CD4-positive, alpha-beta T cell treated with Interferon alpha-2 for 1 hour (primary cell): ENCODE measurements at regions not wholly inside any gene's neighbourhood (a gene's known extent, or its start where the extent isn't known, plus 50 kb on each side); places are given as distances from the start of the nearest gene placed in this dataset.

Source experiments
- DNase-seq, 2 donors: peaks; one replicate each; pipeline ENCODE4 v3.0.0-alpha.2; 2020 to 2022

DNA sequence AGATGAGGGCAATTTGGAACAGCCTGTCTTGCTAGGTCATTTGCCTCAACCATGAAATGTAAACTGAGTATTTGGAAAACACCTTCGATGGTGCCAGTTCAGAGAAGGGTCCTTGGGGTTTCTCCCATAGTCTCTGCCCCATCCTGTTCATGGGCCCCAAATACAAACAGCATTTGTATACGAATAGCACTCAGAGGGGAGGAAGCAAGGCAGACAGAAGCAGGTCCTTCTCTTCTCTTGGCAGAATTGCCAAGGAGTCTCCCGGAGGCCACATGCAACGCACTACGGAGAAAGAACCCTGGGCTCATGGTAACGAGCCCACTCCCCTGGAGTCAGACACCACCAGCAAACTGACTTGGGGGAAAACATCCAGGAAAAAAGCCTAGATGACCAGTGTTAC is 162.1 kb downstream of the RAB11FIP2 start:
- no peak for DNase-seq

DNA sequence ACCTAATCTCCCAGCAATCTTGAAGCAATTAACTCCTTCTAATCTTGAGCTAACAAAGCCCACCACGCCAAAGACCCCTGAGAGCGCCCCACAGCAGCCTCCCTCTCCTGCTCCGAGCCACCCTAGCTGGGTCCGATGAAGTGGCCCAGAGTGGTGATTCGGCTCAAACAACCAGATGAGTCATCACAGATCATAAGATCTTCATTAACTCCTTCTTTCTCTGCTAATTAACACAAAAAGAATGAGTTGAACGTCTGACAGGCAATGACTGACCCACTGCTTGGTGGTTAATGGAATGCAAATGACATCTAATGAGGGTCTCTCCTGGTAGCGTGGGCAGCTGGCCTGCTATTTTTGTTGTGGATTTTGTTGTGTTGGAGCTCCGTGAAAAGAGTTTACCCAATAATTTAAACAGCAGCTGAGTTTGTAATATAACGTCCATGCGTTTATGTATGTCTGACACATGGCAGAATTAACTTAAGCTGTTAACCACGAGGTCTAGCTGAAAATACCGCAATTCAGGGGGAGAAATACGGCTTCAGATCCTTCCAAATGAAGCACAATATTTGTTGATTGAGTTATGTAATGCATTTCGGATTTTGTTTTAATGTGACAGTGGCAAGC is 161.4 kb downstream of the RAB11FIP2 start:
- no peak for DNase-seq

DNA sequence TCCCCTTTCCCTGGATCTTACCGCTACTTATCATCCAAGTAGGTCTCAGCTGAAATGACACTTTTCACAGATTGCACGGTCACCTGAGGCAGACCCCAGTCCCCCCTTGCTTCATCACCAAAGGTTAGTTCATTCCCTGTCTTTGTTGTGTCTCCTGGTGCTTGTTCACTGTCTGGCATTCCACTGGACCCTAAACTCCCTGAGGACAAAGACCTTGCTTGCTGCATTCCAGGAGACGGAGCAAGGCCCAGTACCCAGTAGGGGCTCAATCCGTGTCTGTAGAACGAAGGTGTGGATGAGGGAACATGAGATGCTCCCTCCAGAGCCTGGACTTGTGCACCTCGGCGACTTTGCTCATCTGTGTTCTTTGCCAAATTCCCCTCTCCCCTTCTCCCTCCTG is 160.0 kb downstream of the RAB11FIP2 start:
- DNase-seq, result no peak

- DNase-seq, result no peak
These were observed 157.1 kb downstream of the RAB11FIP2 start for GRCh38 chr10:117889664-117890063.

- DNase-seq, result no peak
These were observed 154.0 kb downstream of the RAB11FIP2 start for GRCh38 chr10:117892681-117893220.

DNA sequence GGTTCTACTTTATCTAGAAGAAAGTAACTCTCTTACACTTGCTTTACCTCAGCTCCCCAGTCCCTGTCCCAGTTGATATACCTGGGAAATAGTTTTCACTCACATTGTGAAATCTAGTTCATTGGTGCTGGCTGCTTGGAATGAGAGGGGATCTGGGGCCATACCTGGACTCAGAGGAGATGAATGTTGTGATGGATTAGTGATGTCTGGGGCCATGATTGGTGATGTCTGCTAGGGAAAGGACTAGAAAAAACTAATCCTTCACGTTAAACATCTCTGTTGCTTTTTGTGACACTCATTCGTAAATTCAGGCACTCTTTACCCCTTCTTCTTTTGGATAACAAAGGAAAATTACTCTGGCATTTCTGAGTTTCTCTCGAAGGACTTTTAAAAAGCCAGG is 152.4 kb downstream of the RAB11FIP2 start:
- DNase-seq, result no peak

DNA sequence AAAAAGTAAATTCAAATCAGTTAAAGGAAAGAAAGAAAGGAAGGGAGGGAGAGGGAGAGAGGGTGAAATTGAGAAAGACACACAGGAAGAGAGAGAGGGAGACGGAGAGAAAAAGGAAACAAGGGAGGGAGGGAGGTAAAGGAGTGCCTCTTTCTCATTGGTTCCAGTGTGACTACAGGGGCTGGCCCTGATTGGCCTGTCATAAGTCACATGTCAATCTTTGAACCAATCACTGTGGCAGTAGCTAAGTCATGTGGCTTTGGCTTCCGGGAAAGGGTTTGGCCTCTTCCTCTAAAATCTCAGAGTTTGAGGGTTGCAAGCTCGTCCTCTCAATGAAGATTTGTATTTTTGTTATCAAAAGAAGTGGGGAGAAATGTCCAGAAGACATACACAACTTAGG is 150.2 kb downstream of the RAB11FIP2 start:
- DNase-seq, result no peak

DNA sequence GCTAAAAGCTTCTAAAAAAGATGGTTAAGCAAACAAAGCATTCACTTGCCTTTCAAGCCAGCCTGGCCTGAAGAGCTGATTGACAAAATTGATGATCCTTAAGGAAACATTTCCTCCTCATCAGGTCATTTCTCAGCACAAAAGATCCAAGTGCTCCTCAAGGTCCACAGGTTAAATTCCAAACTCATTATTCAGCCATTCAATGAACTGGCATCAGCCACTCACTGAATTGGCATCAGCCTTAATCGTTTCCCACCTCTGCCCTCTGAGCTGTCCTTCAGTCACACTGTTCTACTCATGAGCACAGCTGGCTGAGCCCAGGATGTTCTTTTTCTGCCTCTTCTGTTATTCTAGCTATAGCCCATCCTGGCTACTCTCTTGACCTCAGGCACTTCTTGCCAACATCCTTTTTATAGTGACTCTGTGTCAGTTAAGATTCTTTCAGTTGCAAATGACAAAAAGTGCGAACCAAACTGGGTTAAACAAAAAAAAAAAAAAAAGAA is 147.5 kb downstream of the RAB11FIP2 start:
- no peak for DNase-seq

- no peak for DNase-seq
These were observed 146.5 kb downstream of the RAB11FIP2 start for GRCh38 chr10:117900280-117900679.

- no peak for DNase-seq
These were observed 142.9 kb downstream of the RAB11FIP2 start for GRCh38 chr10:117903854-117904253.

DNA sequence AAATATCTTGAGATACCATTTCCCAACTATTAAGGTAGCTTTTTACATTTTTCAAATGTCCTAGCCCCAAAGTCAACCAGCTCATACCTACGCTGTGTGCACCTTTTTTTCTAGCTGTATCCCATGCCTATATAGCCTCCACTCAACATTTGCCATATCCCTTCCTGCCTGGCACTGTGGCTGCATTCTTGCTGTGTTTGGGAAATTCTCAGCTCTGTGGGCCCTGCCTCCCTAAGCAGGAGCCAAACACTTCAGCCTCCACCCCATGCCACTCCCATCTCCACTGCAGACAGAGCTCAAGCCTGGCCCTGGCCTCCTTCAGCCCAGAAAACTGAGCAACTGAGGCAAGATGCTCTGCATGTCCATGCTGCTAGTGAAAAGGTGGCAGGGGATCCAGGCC is 141.3 kb downstream of the RAB11FIP2 start:
- no peak for DNase-seq

DNA sequence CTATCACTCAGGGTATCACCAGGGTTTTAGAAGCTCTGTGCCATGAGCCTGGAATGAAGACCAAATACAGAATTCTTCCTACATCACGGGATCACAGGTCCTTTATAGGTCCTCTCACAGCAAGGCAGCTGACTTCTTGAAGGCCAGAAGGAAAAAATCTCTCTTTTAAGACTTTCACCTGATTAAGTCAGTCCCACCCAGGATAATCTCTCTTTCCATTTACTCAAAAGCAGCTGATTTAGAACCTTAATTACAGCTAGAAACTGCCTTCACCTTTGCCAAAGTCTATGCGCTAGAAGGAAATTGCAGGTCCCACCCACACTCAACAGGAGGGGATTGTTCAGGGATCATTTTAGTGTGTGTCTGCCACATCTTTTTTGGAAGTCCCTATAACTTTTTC is 135.1 kb downstream of the RAB11FIP2 start:
- DNase-seq, result no peak

GRCh38 chr10:117914334-117914733 is 132.4 kb downstream of the RAB11FIP2 start:
- DNase-seq, result no peak

DNA sequence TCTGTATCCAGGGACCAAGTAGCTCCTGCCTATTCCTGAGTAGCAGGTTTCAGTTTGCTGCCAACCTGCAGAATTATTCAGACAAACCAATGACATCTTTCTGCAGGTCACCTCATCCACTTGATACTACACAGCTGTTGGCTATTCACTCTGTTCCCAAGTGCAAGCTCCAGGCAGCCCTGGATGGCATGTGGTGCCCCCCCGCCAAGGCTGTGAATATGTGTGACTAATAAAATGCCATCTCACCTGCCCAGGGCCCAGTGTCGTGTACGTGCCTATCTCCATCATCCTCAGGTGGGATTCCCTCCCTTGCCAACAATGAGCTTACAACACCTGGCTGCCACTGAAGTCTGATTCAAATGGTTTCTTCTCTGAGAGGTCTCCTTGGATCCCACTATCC is 125.8 kb downstream of the RAB11FIP2 start:
- no peak for DNase-seq

DNA sequence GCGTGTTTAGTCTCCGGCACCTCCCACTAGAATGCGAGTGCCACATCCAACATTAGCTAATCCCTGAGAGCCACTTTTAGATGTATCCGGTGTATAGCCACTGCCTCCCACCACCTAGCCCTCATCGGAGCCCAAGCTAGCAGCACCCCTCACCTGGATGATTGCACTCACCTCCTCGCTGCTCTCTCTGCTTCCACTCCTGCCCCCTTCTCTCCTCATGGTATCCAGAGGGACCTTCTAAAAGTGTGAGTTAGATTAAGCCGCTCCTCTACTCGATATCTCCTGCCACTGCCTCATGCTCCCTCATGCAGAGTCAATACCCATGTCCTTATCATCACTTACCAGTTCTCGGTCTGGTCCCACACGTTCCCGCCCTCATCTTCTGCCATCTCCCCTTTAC is 125.3 kb downstream of the RAB11FIP2 start:
- no peak for DNase-seq

- DNase-seq, result no peak
These were observed 121.9 kb downstream of the RAB11FIP2 start for GRCh38 chr10:117924820-117925219.

- no peak for DNase-seq
These were observed 121.4 kb downstream of the RAB11FIP2 start for GRCh38 chr10:117925369-117925768.

GRCh38 chr10:117926491-117926890 is 120.2 kb downstream of the RAB11FIP2 start:
- DNase-seq, result no peak

DNA sequence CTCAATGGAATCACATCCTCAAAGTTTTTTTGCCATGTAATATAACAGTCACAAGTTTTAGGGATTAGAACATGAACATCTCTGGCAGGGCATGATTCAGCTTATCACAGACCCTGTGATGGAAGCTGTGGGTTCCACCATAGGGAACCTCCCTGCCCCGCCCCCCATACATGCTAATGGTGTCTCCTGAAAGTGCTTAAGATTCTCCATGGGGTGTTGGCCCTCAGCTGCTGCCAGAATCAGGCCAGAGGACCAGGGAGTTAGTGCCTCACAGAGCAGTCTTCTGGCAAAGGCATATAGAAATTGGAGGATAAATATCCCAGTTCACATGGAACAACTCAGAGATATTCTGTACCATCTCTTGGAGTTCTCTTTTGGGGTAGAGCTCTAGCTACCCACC is 119.4 kb downstream of the RAB11FIP2 start:
- DNase-seq, result no peak

DNA sequence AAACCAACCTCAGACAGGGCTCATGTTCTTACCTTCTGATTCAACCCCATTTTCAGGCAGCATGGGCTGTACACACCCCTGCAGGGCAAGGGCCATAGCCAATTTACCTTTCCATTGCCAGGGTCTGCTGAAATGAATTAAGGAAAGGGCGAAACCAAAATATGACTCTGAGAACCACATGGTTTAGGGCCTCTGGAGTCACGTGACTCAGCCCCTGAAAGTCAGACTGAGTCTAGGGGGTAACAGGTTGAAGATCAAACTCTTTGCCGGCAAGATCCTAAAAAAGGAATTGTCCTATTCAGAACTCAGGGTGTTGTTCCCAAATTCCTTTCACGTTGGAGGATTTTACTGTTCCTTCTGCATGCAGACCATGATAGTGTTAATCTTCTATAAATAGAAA is 118.9 kb downstream of the RAB11FIP2 start:
- DNase-seq, result no peak

GRCh38 chr10:117928281-117928680 is 118.5 kb downstream of the RAB11FIP2 start:
- DNase-seq, result no peak

DNA sequence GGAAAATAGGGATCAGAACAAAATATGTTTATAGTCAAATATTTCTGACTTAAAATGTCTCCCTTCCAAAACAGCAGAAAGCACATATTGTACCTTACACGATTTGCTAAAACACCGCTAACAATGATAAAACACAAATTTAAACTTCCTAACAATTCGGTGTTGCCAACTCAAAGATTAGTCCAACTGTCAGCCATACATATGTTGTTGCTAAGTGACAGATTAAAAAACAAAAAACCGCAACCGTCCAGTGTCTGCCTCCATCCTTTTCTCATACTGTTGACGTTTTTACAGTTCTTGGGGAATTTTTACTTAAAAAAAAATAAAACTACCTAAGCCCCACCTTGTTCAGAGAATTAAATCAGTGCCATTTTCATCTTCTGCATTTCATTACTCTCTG is 118.0 kb downstream of the RAB11FIP2 start:
- DNase-seq, result no peak

DNA sequence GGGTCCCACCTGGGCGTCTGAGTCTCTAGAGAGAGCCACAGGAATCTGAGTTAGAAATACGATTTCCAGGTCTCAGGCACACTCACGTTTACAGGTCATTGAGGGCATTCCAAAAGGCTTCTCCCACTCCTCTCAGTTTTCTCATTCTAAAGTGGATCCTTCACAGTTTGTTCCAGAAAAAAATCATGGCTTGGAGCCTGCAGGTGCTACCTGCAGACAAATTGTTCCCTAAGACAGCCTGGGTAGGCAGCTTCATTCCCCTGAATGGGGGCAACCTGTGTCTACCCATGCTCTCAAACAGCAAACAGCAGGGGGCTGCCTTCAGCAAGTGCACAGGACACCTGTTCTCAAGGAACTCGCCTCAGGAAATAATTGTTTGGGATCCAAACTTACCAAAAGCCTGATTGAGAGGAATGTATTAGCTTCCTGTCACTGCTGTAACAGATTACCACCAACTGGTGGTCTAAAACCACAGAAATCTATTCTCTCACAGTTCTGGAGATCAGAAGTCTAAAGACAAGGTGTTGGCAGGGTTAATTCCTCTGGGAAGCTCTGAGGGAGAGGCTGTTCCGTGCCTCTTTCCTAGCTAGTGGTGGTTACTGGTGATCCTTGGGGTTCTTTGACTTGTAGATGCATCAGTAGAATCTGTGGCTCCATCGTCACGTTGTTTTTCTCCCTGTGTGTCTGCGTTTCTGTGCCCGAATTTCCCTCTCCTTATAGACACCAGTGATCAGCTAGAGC is 117.2 kb downstream of the RAB11FIP2 start:
- DNase-seq, result no peak

GRCh38 chr10:117931078-117931477 is 115.7 kb downstream of the RAB11FIP2 start:
- no peak for DNase-seq
